ENCODE measurements at regions not wholly inside any gene's neighbourhood (a gene's known extent, or its start where the extent isn't known, plus 50 kb on each side); places are given as distances from the start of the nearest gene placed in this dataset.

DNA sequence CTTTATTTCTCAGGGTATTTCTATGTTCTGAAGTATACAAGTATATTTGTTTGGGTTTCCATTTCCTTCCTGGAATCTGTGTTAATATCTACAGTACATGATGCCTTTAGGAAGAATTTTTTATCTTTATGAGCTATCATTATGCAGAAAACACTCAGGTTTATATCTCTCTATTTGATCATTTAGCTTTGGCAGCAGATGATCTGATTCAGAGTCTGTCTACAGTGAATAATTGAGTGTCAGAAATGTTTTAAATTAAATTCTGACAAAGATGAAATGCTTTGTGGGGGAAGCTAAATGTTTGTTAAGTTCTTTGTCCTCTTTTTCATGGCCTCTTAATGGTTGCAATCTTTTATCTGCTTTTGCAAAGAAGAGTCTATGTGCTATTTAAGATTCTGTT is 2141.0 kb upstream of the ACO1 start:
- TF ChIP-seq POLR2A (IDR thresholded peaks at IDR 0.05; ENCODE audit: low read length) (no peak), GATA1 (IDR thresholded peaks at IDR 0.05; ENCODE audit: low read depth, low read length) (no peak)

Measured in erythroblast (primary cell).